ENCODE measurements at regions not wholly inside any gene's neighbourhood (a gene's known extent, or its start where the extent isn't known, plus 50 kb on each side); places are given as distances from the start of the nearest gene placed in this dataset.

GRCh38 chr4:53702334-53703266 is 111.3 kb upstream of the LNX1 start (continued):
- TF ChIP-seq ZNF510 (CRISPR knock-in tag; IDR thresholded peaks at IDR 0.05; ENCODE audit: low read depth) (no peak), ZBTB20 (CRISPR knock-in tag; IDR thresholded peaks at IDR 0.05; ENCODE audit: borderline replicate concordance, low read depth) (no peak), ZNF337 (CRISPR knock-in tag; IDR thresholded peaks at IDR 0.05; ENCODE audit: borderline replicate concordance, low read depth) (no peak), STAT5B (CRISPR knock-in tag; IDR thresholded peaks at IDR 0.05) (no peak), ZNF441 (CRISPR knock-in tag; IDR thresholded peaks at IDR 0.05; ENCODE audit: borderline replicate concordance) (no peak), GTF3A (CRISPR knock-in tag; conservative IDR thresholded peaks at IDR 0.05) (no peak), TFE3 (CRISPR knock-in tag; IDR thresholded peaks at IDR 0.05) (no peak; the same call in 1 of the 2 replicates), ZNF615 (CRISPR knock-in tag; IDR thresholded peaks at IDR 0.05; ENCODE audit: borderline replicate concordance) (no peak), HOXA9 (CRISPR knock-in tag; IDR thresholded peaks at IDR 0.05; ENCODE audit: borderline replicate concordance) (no peak), HNF4A (CRISPR knock-in tag; IDR thresholded peaks at IDR 0.05) (0 out of 2 replicates have a peak, but pooled peaks have one; percentile 20), BATF2 (CRISPR knock-in tag; IDR thresholded peaks at IDR 0.05) (no peak), JARID2 (CRISPR knock-in tag; IDR thresholded peaks at IDR 0.05; ENCODE audit: insufficient replicate concordance) (no peak), ZBTB1 (CRISPR knock-in tag; IDR thresholded peaks at IDR 0.05; ENCODE audit: borderline replicate concordance) (no peak), NR3C1 (CRISPR knock-in tag; IDR thresholded peaks at IDR 0.05) (no peak), ZNF800 (CRISPR knock-in tag; IDR thresholded peaks at IDR 0.05) (no peak), RAD21 (CRISPR knock-in tag; IDR thresholded peaks at IDR 0.05) (no peak), SOX6 (IDR thresholded peaks at IDR 0.05) (no peak), SOX6 (CRISPR knock-in tag; IDR thresholded peaks at IDR 0.05) (peak; percentile 44), THAP8 (CRISPR knock-in tag; IDR thresholded peaks at IDR 0.05; ENCODE audit: borderline replicate concordance) (no peak), TCF12 (IDR thresholded peaks at IDR 0.05) (no peak), TCF12 (CRISPR knock-in tag; IDR thresholded peaks at IDR 0.05) (no peak), ZNF460 (CRISPR knock-in tag; IDR thresholded peaks at IDR 0.05; ENCODE audit: borderline replicate concordance) (no peak)
